GM19438 (cell line): ENCODE measurements at regions not wholly inside any gene's neighbourhood (a gene's known extent, or its start where the extent isn't known, plus 50 kb on each side); places are given as distances from the start of the nearest gene placed in this dataset.
"Not testable (repeated sequence)": the region's sequence is repeated elsewhere in the genome, so short reads cannot be mapped to it uniquely, and the experiment has no call there.

ENCODE experiments used
- ATAC-seq: cut with Tn5 transposase; IDR thresholded peaks from one replicate; pipeline ENCODE4 v1.9.1; 2021; ENCODE audit warnings: low read depth; ENCODE audit not compliant: unreplicated experiment

DNA sequence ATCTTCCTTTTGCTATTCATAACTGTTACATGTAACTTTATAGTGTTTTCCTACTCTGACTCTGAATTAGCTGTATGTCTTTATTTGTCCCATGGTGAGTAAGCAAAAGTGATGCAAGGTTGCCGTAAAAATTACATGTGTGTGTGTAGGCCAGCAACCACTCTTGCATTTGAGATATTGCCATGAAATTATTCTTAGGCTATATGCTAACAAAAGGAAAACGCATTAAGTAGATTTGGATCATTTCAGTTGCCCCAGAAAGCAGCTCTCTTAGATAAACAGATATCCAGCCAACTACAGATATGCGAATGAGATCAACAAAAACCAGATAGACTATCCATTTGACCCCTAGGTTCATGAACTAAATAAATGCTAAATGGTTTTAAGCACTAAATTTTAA lies 73.6 kb downstream of the CYLC2 start:
- no peak for ATAC-seq

GRCh38 chr9:103078581-103078980 lies 83.4 kb downstream of the CYLC2 start:
- no peak for ATAC-seq

- no peak for ATAC-seq
These were observed 87.4 kb downstream of the CYLC2 start for GRCh38 chr9:103082494-103082893.

GRCh38 chr9:103089357-103089756 lies 94.2 kb downstream of the CYLC2 start:
- no peak for ATAC-seq

DNA sequence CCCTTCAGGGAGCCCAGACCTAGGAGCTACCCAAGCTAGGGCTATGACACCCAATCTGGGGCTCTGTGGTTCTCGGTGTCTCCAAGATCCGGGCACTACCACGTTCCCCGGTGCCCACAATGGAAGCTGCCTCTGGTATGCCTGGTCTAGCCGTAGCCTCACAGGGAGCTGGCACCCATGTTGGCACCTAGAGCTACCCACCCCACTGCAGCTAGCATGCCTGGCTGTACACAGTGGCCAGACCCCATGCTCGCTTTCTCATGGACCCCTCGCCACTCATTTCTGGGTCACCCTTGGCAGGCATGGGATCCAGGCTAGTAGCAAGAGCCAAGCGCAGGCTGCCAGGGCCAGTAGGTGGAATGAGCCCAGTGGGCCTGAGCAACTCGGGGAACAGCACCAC lies 109.0 kb downstream of the CYLC2 start:
- ATAC-seq: no peak

GRCh38 chr9:103116246-103116645 lies 121.1 kb downstream of the CYLC2 start:
- ATAC-seq: no peak

DNA sequence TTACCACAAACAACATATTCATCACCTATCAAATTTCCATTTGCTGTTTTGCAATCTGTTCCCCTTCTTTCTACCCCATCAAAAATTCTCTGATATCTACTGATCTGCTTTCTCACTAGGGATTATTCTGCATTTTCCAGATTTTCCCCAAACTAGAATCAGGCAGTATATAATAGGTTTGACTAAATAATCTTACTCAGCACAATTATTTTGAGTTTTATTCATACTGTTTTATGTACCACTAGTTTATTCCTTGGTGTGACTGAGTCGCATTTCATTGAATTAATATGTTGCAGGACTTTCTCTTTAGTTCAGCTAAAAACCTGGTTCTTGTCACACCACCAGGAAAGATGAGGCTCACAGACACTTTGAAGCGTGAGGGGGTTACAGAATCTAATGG lies 131.4 kb downstream of the CYLC2 start:
- no peak for ATAC-seq

GRCh38 chr9:103139891-103140290 lies 144.8 kb downstream of the CYLC2 start:
- ATAC-seq: no peak

GRCh38 chr9:103152473-103152872 lies 157.3 kb downstream of the CYLC2 start:
- no peak for ATAC-seq

- no peak for ATAC-seq
These were observed 172.4 kb downstream of the CYLC2 start for GRCh38 chr9:103167530-103167929.

GRCh38 chr9:103168254-103168653 lies 173.1 kb downstream of the CYLC2 start:
- ATAC-seq: no peak

DNA sequence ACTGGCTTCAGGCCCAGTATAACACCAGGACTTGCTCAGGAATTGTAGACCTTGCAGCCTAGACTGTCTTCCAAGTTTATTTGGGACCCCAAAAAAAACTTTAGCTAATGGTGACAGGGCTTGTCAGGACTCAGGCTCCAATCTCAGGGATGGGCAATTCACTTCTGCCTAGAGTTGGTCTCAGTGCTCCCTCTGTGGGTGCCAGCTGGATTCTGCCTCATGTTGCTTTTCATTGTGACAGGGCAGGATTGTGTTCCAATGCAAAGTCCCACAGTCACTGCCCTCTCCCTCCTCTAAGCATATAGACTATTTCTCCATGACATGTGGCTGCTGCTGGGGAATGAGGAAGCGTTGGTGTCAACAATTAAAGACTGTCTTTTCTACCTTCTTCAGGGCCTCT lies 174.7 kb downstream of the CYLC2 start:
- ATAC-seq: no peak

- ATAC-seq: no peak
These were observed 188.6 kb downstream of the CYLC2 start for GRCh38 chr9:103183701-103184171.

GRCh38 chr9:103186959-103187358 lies 191.8 kb downstream of the CYLC2 start:
- ATAC-seq: no peak

DNA sequence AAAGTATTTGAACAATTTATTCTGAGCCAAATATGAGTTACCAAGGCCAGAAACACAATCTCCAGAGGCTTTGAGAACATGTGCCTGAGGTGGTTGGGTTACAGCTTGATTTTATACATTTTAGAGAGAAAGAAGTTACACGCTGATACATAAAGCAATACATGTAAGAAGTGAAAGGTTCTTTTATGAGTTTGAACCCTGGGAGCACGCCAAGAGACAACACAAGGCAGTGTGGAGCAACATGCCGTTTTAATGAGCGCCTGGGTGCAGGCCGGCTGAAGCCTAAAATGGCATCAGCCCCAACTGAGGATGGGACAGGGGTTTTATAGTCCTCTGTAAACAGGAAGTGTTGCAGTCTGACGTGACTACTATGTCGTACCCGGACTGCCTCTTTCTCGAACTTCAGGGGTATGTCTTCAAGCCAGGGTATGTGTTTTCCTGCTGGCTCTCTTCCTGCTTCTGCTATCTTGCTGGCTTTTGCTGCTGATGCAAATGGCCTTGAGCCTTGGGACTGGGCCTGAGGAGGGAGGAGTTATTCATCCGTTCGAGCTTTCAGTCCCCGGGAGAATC lies 193.7 kb downstream of the CYLC2 start:
- no peak for ATAC-seq

GRCh38 chr9:103193992-103194391 lies 198.9 kb downstream of the CYLC2 start:
- ATAC-seq: no peak

GRCh38 chr9:103203172-103203571 lies 208.0 kb downstream of the CYLC2 start:
- no peak for ATAC-seq

GRCh38 chr9:103205881-103206585 lies 210.9 kb downstream of the CYLC2 start:
- ATAC-seq: not testable (repeated sequence)

DNA sequence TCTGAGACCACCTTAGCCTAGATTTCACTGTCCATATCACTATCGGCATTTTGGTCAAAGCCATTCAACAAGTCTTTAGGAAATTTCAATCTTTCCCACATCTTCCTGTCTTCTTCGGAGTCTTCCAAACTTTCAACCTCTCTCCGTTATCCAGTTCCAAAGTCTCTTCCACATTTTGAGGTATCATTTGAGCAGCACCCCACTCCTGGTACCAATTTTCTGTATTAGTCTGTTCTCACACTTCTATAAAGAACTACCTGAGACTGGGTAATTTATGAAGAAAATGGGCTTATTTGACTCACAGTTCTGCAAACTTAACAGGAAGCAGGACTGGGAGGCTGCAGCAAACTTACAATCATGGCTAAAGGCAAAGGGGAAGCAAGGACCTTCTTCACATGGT lies 215.5 kb downstream of the CYLC2 start:
- no peak for ATAC-seq

DNA sequence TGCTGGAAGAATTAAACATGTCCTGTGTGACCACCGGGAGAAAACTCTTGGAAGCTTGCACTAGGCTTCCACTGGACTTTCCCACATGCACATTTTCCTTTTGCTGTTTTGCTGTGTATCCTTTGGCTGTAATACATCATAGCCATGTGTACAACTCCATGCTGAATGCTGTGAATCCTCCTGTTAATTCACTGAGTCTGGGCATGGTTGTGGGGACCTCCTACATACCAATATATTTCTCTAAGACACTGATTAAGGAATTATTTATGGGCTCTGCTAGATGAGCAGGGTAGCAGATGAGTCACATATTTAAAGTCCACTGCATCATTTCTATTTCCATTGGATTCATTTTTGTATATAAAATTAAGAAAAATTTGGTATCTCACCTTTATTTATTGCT lies 220.1 kb downstream of the CYLC2 start:
- ATAC-seq: no peak

DNA sequence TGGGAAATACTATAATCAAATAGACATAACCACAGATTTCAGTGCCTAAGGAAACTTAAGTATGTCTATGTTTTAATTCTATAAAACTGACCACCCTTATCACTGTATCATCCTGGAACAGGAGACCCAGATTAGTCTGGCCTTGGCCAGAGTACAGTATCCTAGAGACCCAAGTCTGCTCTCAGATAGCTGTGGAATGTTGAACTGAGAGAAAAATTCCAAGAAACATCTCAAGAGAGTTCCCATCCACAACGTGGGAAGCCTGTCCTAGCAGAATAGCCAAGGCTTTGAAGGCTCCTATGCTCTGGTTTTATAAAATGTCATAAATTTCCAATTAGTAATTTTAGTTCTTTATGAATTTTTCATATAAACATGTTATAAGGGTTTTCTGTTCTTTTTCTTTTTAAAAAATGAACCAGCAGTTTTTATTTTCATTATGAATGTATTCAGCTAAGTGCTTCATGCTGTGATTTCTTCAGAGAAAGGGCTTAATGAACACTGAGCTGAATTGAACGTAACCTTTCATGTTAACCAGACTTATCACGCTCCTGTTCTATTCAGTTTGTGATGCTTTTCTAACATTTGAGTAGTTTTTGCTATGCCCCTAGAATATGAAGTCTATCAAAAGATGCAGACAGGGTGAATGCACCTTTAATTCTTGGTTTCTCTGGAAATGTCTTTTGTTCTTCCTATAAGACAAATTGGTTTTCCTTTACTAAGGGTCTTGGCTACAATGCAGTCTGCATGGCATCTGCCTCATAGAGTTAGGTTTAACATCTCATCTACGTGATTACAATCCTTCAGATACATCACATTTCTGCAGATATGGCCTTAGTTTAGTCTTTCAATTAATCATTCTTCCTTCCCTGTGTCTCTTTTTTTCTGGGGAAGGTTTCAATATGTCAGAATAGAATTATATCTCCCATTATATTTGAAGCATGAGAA lies 230.8 kb downstream of the CYLC2 start:
- no peak for ATAC-seq
